ENCODE measurements at regions not wholly inside any gene's neighbourhood (a gene's known extent, or its start where the extent isn't known, plus 50 kb on each side); places are given as distances from the start of the nearest gene placed in this dataset.

DNA sequence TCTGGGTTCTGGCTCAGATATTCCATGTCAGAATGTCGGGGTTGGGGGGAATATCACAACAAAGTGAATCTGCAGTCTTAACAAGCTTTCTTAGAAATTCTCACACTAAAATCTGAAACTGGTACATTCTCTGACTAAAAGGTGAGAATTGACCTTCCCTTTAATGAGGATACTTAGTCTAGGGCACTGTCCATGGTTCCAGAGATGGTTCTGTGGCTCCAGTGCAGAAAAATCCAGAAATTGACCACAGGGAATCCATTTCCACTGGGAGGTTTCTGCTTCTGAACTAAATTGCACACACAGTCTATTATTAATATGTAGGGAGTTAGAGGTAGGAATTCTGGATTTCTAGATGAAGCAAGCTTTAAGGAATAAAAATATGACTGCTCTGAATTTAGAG lies 171.6 kb upstream of the OBI1 start:
- no peaks in the 10 kb centered on the region for H3K79me2 ChIP-seq (ENCODE audit: insufficient read depth, low read length)
- no peaks in the 10 kb centered on the region for H3K36me3 ChIP-seq (ENCODE audit: low read length)
- no peaks in the 10 kb centered on the region for H3K9me3 ChIP-seq (ENCODE audit: insufficient read depth, low read length)
- no peaks in the 10 kb centered on the region for H3K9me2 ChIP-seq (replicated peaks; ENCODE audit: insufficient read depth, low read length)
- no peak overlapping the region for H2AFZ ChIP-seq (ENCODE audit: low read depth, low read length, severe bottlenecking)
- no peaks in the 10 kb centered on the region for H3F3A ChIP-seq (ENCODE audit: insufficient read depth)
- no peak overlapping the region for H3K4me2 ChIP-seq (ENCODE audit: low read depth, low read length, poor library complexity, severe bottlenecking)
- no peaks in the 10 kb centered on the region for H4K20me1 ChIP-seq (ENCODE audit: low read depth, low read length)
- H3K9ac ChIP-seq (ENCODE audit: low read length): no peak overlapping the region
- H3K27ac ChIP-seq (ENCODE audit: low read depth, low read length): no peak overlapping the region
- no peak overlapping the region for H3K4me3 ChIP-seq (ENCODE audit: insufficient read depth, low read length, poor library complexity, severe bottlenecking)
- H3K27me3 ChIP-seq (ENCODE audit: low read length): no peaks in the 10 kb centered on the region
- TF ChIP-seq, protein P1, sequence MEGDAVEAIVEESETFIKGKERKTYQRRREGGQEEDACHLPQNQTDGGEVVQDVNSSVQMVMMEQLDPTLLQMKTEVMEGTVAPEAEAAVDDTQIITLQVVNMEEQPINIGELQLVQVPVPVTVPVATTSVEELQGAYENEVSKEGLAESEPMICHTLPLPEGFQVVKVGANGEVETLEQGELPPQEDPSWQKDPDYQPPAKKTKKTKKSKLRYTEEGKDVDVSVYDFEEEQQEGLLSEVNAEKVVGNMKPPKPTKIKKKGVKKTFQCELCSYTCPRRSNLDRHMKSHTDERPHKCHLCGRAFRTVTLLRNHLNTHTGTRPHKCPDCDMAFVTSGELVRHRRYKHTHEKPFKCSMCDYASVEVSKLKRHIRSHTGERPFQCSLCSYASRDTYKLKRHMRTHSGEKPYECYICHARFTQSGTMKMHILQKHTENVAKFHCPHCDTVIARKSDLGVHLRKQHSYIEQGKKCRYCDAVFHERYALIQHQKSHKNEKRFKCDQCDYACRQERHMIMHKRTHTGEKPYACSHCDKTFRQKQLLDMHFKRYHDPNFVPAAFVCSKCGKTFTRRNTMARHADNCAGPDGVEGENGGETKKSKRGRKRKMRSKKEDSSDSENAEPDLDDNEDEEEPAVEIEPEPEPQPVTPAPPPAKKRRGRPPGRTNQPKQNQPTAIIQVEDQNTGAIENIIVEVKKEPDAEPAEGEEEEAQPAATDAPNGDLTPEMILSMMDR (IDR thresholded peaks at IDR 0.05; ENCODE audit: insufficient read depth, low read length, poor library complexity, severe bottlenecking): no peak
- no peak for TF ChIP-seq EZH2phosphoT487 (conservative IDR thresholded peaks at IDR 0.05; ENCODE audit: low read length)

GRCh38 chr13:78829821-78830220 lies 170.9 kb upstream of the OBI1 start:
- H3K4me2 ChIP-seq (ENCODE audit: low read depth, low read length, poor library complexity, severe bottlenecking): no peak overlapping the region
- no peak overlapping the region for H3K4me3 ChIP-seq (ENCODE audit: insufficient read depth, low read length, poor library complexity, severe bottlenecking)
- H3K9me2 ChIP-seq (replicated peaks; ENCODE audit: insufficient read depth, low read length): no peaks in the 10 kb centered on the region
- no peak for TF ChIP-seq EZH2phosphoT487 (conservative IDR thresholded peaks at IDR 0.05; ENCODE audit: low read length)
- TF ChIP-seq, protein P1 (IDR thresholded peaks at IDR 0.05; ENCODE audit: insufficient read depth, low read length, poor library complexity, severe bottlenecking): no peak
- H2AFZ ChIP-seq (ENCODE audit: low read depth, low read length, severe bottlenecking): no peak overlapping the region
- no peak overlapping the region for H3K9ac ChIP-seq (ENCODE audit: low read length)
- no peaks in the 10 kb centered on the region for H3K36me3 ChIP-seq (ENCODE audit: low read length)
- no peaks in the 10 kb centered on the region for H4K20me1 ChIP-seq (ENCODE audit: low read depth, low read length)
- H3K79me2 ChIP-seq (ENCODE audit: insufficient read depth, low read length): no peaks in the 10 kb centered on the region
- no peak overlapping the region for H3K27ac ChIP-seq (ENCODE audit: low read depth, low read length)
- no peaks in the 10 kb centered on the region for H3F3A ChIP-seq (ENCODE audit: insufficient read depth)
- no peaks in the 10 kb centered on the region for H3K27me3 ChIP-seq (ENCODE audit: low read length)
- no peaks in the 10 kb centered on the region for H3K9me3 ChIP-seq (ENCODE audit: insufficient read depth, low read length)

- TF ChIP-seq, protein P1 (IDR thresholded peaks at IDR 0.05; ENCODE audit: insufficient read depth, low read length, poor library complexity, severe bottlenecking): no peak
- TF ChIP-seq EZH2phosphoT487 (conservative IDR thresholded peaks at IDR 0.05; ENCODE audit: low read length): no peak
- no peak overlapping the region for H2AFZ ChIP-seq (ENCODE audit: low read depth, low read length, severe bottlenecking)
- H3K4me3 ChIP-seq (ENCODE audit: insufficient read depth, low read length, poor library complexity, severe bottlenecking): no peak overlapping the region
- no peaks in the 10 kb centered on the region for H3K9me2 ChIP-seq (replicated peaks; ENCODE audit: insufficient read depth, low read length)
- no peaks in the 10 kb centered on the region for H3K27me3 ChIP-seq (ENCODE audit: low read length)
- H3K27ac ChIP-seq (ENCODE audit: low read depth, low read length): no peak overlapping the region
- H4K20me1 ChIP-seq (ENCODE audit: low read depth, low read length): no peaks in the 10 kb centered on the region
- no peaks in the 10 kb centered on the region for H3F3A ChIP-seq (ENCODE audit: insufficient read depth)
- H3K4me2 ChIP-seq (ENCODE audit: low read depth, low read length, poor library complexity, severe bottlenecking): no peak overlapping the region
- no peaks in the 10 kb centered on the region for H3K36me3 ChIP-seq (ENCODE audit: low read length)
- H3K9ac ChIP-seq (ENCODE audit: low read length): no peak overlapping the region
- no peaks in the 10 kb centered on the region for H3K9me3 ChIP-seq (ENCODE audit: insufficient read depth, low read length)
- H3K79me2 ChIP-seq (ENCODE audit: insufficient read depth, low read length): no peaks in the 10 kb centered on the region
Observed at GRCh38 chr13:78827471-78827870, 168.5 kb upstream of the OBI1 start.
